ENCODE measurements at regions not wholly inside any gene's neighbourhood (a gene's known extent, or its start where the extent isn't known, plus 50 kb on each side); places are given as distances from the start of the nearest gene placed in this dataset.

DNA sequence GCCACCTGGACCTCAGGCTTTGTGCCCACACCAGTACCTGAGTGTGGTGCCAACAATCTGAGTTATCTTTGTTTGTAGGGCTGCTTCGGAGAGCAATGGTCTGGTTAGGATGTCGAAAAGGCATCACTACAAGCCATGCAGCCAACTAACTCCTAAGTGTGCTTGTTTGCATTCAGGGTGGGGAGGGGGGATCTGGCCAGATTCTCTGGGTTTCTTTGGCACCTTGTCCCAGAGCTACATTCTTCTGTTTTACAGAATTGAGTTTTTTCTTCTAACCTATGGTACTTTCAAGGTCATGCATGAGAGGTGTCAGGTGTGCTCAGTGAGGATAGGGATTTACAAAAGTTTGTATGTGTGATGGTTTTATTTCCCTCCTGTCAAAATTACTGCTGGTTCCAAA lies 391.4 kb upstream of the RARB start:
- TF ChIP-seq, protein P1, sequence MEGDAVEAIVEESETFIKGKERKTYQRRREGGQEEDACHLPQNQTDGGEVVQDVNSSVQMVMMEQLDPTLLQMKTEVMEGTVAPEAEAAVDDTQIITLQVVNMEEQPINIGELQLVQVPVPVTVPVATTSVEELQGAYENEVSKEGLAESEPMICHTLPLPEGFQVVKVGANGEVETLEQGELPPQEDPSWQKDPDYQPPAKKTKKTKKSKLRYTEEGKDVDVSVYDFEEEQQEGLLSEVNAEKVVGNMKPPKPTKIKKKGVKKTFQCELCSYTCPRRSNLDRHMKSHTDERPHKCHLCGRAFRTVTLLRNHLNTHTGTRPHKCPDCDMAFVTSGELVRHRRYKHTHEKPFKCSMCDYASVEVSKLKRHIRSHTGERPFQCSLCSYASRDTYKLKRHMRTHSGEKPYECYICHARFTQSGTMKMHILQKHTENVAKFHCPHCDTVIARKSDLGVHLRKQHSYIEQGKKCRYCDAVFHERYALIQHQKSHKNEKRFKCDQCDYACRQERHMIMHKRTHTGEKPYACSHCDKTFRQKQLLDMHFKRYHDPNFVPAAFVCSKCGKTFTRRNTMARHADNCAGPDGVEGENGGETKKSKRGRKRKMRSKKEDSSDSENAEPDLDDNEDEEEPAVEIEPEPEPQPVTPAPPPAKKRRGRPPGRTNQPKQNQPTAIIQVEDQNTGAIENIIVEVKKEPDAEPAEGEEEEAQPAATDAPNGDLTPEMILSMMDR (IDR thresholded peaks at IDR 0.05), result no peak
- no peak for TF ChIP-seq ZFX (IDR thresholded peaks at IDR 0.05; ENCODE audit: borderline replicate concordance)
